ENCODE measurements at regions not wholly inside any gene's neighbourhood (a gene's known extent, or its start where the extent isn't known, plus 50 kb on each side); places are given as distances from the start of the nearest gene placed in this dataset.

DNA sequence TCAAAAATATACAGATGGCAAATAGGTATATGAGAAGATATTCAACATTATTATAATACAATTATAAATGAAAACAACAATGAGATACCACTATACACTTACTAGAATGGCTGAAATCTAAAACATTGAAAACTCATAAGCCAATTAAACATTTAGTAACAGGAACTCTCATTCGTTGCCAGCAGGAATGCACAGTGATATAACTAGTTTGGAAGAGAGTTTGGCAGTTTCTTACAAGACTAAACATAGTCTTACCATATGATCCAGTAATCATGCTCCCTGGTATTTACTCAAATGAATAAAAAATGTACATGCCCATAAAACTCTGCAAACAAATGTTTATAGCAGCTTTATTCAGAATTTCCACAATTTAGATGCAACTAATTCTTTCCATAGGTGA lies 476.2 kb upstream of the COBL start:
- TF ChIP-seq POLR2A (IDR thresholded peaks at IDR 0.05): no peak
- TF ChIP-seq, protein P1, sequence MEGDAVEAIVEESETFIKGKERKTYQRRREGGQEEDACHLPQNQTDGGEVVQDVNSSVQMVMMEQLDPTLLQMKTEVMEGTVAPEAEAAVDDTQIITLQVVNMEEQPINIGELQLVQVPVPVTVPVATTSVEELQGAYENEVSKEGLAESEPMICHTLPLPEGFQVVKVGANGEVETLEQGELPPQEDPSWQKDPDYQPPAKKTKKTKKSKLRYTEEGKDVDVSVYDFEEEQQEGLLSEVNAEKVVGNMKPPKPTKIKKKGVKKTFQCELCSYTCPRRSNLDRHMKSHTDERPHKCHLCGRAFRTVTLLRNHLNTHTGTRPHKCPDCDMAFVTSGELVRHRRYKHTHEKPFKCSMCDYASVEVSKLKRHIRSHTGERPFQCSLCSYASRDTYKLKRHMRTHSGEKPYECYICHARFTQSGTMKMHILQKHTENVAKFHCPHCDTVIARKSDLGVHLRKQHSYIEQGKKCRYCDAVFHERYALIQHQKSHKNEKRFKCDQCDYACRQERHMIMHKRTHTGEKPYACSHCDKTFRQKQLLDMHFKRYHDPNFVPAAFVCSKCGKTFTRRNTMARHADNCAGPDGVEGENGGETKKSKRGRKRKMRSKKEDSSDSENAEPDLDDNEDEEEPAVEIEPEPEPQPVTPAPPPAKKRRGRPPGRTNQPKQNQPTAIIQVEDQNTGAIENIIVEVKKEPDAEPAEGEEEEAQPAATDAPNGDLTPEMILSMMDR (IDR thresholded peaks at IDR 0.05): no peak

Measured in body of pancreas (tissue), 4 donors.